Right lobe of liver (tissue), 4 donors: ENCODE measurements at regions not wholly inside any gene's neighbourhood (a gene's known extent, or its start where the extent isn't known, plus 50 kb on each side); places are given as distances from the start of the nearest gene placed in this dataset.

Experiments
- CTCF ChIP-seq, 4 donors: fragments of 200-600 bp in 3 of 4; fragments of 450-650 bp in 1 of 4; IDR thresholded peaks; one replicate each; pipeline versions ENCODE4 v1.5.1 to v1.8.0; 2016 to 2022; ENCODE audit warnings: antibody characterized with exemption in 4 of 4, mild to moderate bottlenecking in 2 of 4
- POLR2A ChIP-seq: fragments of 450-650 bp; IDR thresholded peaks from one replicate; pipeline ENCODE4 v1.6.1; 2017; ENCODE audit warnings: antibody characterized with exemption, mild to moderate bottlenecking
- donor health status: DM: no; HTN: no; CAD: no.
- donor health status: DM: no; HTN: no; CAD: no.
- donor health status: DM: no; HTN: yes; CAD: no.

- TF ChIP-seq CTCF (IDR thresholded peaks at IDR 0.05): no peak
- TF ChIP-seq POLR2A: no peak
Observed at GRCh38 chr11:106173291-106173690, 95.8 kb downstream of the AASDHPPT start.
